ENCODE measurements at regions not wholly inside any gene's neighbourhood (a gene's known extent, or its start where the extent isn't known, plus 50 kb on each side); places are given as distances from the start of the nearest gene placed in this dataset.

DNA sequence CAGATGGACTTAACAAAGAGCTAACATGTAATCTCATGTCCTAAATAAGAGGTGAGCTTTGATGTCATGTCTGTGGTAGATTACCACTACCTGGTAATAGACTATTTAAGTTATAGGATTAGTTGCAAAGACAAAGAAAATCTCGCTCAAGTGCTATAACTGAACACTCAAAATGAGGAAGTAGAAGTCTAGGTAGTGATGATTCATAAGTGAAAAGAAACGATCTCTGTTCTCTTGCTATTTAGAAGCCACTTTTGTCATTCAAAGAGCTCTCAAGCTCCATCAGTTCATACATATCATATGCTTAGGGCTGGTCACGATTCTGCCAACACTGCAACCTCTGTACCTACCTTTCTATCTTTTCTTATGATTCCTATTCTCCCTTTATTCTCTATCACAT is 110.9 kb downstream of the EDEM1 start:
- TF ChIP-seq ZNF565 (CRISPR knock-in tag; conservative IDR thresholded peaks at IDR 0.05; ENCODE audit: low read depth) (no peak), CSDC2 (CRISPR knock-in tag; IDR thresholded peaks at IDR 0.05) (no peak), RARB (CRISPR knock-in tag; IDR thresholded peaks at IDR 0.05) (no peak), ZFP3 (CRISPR knock-in tag; IDR thresholded peaks at IDR 0.05) (no peak), ZNF70 (CRISPR knock-in tag; IDR thresholded peaks at IDR 0.05) (no peak), ZC3H10 (CRISPR knock-in tag; IDR thresholded peaks at IDR 0.05) (no peak)
- TF ChIP-seq, protein P1, sequence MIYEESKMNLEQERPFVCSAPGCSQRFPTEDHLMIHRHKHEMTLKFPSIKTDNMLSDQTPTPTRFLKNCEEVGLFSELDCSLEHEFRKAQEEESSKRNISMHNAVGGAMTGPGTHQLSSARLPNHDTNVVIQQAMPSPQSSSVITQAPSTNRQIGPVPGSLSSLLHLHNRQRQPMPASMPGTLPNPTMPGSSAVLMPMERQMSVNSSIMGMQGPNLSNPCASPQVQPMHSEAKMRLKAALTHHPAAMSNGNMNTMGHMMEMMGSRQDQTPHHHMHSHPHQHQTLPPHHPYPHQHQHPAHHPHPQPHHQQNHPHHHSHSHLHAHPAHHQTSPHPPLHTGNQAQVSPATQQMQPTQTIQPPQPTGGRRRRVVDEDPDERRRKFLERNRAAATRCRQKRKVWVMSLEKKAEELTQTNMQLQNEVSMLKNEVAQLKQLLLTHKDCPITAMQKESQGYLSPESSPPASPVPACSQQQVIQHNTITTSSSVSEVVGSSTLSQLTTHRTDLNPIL (CRISPR knock-in tag; IDR thresholded peaks at IDR 0.05; ENCODE audit: low read depth), result no peak
- ATAC-seq, result no peak

DNA sequence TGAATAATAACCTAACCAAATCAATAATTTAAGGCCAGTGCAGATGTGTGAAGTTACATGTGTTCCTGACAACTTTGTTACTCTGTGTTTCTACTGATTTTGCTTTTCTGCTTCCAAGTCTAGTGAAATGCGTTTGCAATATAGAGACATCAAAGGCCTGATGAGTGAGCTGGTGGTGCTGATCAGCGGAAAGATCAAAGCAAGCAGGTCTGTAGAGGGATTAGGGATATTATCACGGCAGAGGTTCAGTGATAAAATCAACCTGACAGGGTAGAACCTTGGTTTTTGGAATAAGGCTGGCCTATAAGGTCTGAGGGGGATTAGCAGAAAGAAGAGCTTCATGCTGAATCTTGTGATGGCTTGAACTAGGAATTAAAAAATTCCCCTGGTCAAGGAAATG is 111.7 kb downstream of the EDEM1 start:
- no peak for ATAC-seq
- TF ChIP-seq, protein P2, sequence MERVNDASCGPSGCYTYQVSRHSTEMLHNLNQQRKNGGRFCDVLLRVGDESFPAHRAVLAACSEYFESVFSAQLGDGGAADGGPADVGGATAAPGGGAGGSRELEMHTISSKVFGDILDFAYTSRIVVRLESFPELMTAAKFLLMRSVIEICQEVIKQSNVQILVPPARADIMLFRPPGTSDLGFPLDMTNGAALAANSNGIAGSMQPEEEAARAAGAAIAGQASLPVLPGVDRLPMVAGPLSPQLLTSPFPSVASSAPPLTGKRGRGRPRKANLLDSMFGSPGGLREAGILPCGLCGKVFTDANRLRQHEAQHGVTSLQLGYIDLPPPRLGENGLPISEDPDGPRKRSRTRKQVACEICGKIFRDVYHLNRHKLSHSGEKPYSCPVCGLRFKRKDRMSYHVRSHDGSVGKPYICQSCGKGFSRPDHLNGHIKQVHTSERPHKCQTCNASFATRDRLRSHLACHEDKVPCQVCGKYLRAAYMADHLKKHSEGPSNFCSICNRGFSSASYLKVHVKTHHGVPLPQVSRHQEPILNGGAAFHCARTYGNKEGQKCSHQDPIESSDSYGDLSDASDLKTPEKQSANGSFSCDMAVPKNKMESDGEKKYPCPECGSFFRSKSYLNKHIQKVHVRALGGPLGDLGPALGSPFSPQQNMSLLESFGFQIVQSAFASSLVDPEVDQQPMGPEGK (CRISPR knock-in tag; IDR thresholded peaks at IDR 0.05; ENCODE audit: borderline replicate concordance), result no peak
- TF ChIP-seq TCF4 (CRISPR knock-in tag; IDR thresholded peaks at IDR 0.05; ENCODE audit: borderline replicate concordance) (no peak), TOX (CRISPR knock-in tag; IDR thresholded peaks at IDR 0.05; ENCODE audit: borderline replicate concordance) (no peak), RARB (CRISPR knock-in tag; IDR thresholded peaks at IDR 0.05) (no peak), ZFP30 (CRISPR knock-in tag; IDR thresholded peaks at IDR 0.05) (no peak), SNAI2 (CRISPR knock-in tag; IDR thresholded peaks at IDR 0.05) (no peak), OSR1 (CRISPR knock-in tag; IDR thresholded peaks at IDR 0.05) (no peak), ZNF8 (CRISPR knock-in tag; IDR thresholded peaks at IDR 0.05) (no peak), PPARA (CRISPR knock-in tag; IDR thresholded peaks at IDR 0.05; ENCODE audit: borderline replicate concordance) (no peak), GLIS3 (CRISPR knock-in tag; IDR thresholded peaks at IDR 0.05) (no peak), ZNF70 (CRISPR knock-in tag; IDR thresholded peaks at IDR 0.05) (no peak), ESRRG (CRISPR knock-in tag; IDR thresholded peaks at IDR 0.05) (no peak), ZNF565 (CRISPR knock-in tag; conservative IDR thresholded peaks at IDR 0.05; ENCODE audit: low read depth) (no peak), ZC3H10 (CRISPR knock-in tag; IDR thresholded peaks at IDR 0.05) (no peak), CSDC2 (CRISPR knock-in tag; IDR thresholded peaks at IDR 0.05) (no peak)
- TF ChIP-seq, protein P1 (CRISPR knock-in tag; IDR thresholded peaks at IDR 0.05; ENCODE audit: low read depth), result no peak
- TF ChIP-seq, protein P3, sequence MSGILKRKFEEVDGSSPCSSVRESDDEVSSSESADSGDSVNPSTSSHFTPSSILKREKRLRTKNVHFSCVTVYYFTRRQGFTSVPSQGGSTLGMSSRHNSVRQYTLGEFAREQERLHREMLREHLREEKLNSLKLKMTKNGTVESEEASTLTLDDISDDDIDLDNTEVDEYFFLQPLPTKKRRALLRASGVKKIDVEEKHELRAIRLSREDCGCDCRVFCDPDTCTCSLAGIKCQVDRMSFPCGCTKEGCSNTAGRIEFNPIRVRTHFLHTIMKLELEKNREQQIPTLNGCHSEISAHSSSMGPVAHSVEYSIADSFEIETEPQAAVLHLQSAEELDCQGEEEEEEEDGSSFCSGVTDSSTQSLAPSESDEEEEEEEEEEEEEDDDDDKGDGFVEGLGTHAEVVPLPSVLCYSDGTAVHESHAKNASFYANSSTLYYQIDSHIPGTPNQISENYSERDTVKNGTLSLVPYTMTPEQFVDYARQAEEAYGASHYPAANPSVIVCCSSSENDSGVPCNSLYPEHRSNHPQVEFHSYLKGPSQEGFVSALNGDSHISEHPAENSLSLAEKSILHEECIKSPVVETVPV (CRISPR knock-in tag; IDR thresholded peaks at IDR 0.05), result no peak

DNA sequence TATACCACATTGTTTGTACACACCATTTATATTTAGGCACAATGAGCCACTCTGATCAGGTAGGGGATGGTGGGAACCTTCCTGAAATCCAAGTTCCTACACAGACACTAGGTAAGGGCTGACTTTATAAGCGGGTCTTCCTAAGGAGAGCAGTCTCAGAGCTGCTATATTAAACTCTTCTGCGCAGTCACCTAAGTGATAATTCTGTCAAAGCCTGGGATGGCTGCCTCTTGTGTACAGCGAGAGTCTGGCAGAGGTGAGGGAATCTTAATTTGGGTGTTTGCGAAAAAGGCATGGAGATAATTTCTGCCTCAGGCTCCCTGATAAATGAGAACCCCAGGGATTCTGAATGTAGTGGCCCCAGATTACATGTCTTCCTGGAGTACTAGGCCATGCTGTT is 113.1 kb downstream of the EDEM1 start:
- ATAC-seq, result no peak
- no peak for TF ChIP-seq ISL1 (CRISPR knock-in tag; IDR thresholded peaks at IDR 0.05)
- TF ChIP-seq, protein P2 (CRISPR knock-in tag; IDR thresholded peaks at IDR 0.05; ENCODE audit: borderline replicate concordance), result no peak
- TF ChIP-seq ZFP30 (CRISPR knock-in tag; IDR thresholded peaks at IDR 0.05), result no peak
- TF ChIP-seq ARNTL (CRISPR knock-in tag; IDR thresholded peaks at IDR 0.05; ENCODE audit: borderline replicate concordance, low read depth), result no peak
- TF ChIP-seq, protein P4, sequence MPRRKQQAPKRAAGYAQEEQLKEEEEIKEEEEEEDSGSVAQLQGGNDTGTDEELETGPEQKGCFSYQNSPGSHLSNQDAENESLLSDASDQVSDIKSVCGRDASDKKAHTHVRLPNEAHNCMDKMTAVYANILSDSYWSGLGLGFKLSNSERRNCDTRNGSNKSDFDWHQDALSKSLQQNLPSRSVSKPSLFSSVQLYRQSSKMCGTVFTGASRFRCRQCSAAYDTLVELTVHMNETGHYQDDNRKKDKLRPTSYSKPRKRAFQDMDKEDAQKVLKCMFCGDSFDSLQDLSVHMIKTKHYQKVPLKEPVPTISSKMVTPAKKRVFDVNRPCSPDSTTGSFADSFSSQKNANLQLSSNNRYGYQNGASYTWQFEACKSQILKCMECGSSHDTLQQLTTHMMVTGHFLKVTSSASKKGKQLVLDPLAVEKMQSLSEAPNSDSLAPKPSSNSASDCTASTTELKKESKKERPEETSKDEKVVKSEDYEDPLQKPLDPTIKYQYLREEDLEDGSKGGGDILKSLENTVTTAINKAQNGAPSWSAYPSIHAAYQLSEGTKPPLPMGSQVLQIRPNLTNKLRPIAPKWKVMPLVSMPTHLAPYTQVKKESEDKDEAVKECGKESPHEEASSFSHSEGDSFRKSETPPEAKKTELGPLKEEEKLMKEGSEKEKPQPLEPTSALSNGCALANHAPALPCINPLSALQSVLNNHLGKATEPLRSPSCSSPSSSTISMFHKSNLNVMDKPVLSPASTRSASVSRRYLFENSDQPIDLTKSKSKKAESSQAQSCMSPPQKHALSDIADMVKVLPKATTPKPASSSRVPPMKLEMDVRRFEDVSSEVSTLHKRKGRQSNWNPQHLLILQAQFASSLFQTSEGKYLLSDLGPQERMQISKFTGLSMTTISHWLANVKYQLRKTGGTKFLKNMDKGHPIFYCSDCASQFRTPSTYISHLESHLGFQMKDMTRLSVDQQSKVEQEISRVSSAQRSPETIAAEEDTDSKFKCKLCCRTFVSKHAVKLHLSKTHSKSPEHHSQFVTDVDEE (CRISPR knock-in tag; IDR thresholded peaks at IDR 0.05), result no peak
- TF ChIP-seq, protein P3 (CRISPR knock-in tag; IDR thresholded peaks at IDR 0.05), result no peak
- no peak for TF ChIP-seq OSR1 (CRISPR knock-in tag; IDR thresholded peaks at IDR 0.05)
